Muscle layer of colon (tissue), 2 donors: ENCODE measurements at regions not wholly inside any gene's neighbourhood (a gene's known extent, or its start where the extent isn't known, plus 50 kb on each side); places are given as distances from the start of the nearest gene placed in this dataset.
A peak's percentile ranks its signal among the peaks of the same experiment; 100 is the strongest.

Experiments used
- H3K27ac ChIP-seq: one replicate; pipeline ENCODE4 v1.7.0; 2013; ENCODE audit warnings: low read depth, mild to moderate bottlenecking, low read length, moderate library complexity
- H3K27me3 ChIP-seq, 2 donors: one replicate each; pipeline ENCODE4 v1.7.0; 2013; ENCODE audit warnings: low read length in 2 of 2, mild to moderate bottlenecking in 2 of 2; ENCODE audit not compliant: insufficient read depth in 2 of 2, control insufficient read depth in 1 of 2
- H3K36me3 ChIP-seq: one replicate; pipeline ENCODE4 v1.7.0; 2013; ENCODE audit warnings: mild to moderate bottlenecking, low read length; ENCODE audit not compliant: insufficient read depth
- H3K4me1 ChIP-seq: one replicate; pipeline ENCODE4 v1.7.0; 2013; ENCODE audit warnings: mild to moderate bottlenecking, low read length; ENCODE audit not compliant: insufficient read depth
- H3K4me3 ChIP-seq, 2 donors: one replicate each; pipeline ENCODE4 v1.7.0; 2013; ENCODE audit warnings: low read length in 2 of 2, low read depth in 1 of 2, mild to moderate bottlenecking in 1 of 2, moderate library complexity in 1 of 2
- H3K9ac ChIP-seq: one replicate; pipeline ENCODE4 v1.7.0; 2013; ENCODE audit warnings: low read length
- H3K9me3 ChIP-seq: one replicate; pipeline ENCODE4 v1.7.0; 2013; ENCODE audit warnings: mild to moderate bottlenecking, low read length
- donor health status: abdominal sarcoma.
- donor health status: Adenocarcinoma of cecum.

DNA sequence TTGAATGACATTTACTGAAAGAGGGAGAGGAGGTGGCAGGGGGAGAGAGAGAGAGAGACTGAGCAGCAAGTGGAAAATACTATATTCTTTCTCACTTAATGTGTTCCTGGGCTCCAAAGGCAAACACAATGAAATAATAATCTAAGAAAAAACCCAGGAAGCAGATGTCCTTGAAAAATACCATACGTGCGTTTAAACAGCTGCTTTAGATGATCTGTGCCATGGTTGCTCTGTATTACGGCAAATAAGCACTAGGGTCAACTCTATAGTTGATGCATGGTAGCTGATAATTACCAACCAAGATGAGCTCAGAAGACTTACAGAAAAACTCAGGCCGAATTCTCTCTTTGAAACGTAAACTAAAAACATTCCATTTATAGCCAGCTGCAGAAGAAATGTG lies 410.3 kb upstream of the TBL1XR1 start:
- H3K4me1 ChIP-seq: peaks cover 43% of the 10 kb centered on the region
- H3K9ac ChIP-seq: no peak overlapping the region

DNA sequence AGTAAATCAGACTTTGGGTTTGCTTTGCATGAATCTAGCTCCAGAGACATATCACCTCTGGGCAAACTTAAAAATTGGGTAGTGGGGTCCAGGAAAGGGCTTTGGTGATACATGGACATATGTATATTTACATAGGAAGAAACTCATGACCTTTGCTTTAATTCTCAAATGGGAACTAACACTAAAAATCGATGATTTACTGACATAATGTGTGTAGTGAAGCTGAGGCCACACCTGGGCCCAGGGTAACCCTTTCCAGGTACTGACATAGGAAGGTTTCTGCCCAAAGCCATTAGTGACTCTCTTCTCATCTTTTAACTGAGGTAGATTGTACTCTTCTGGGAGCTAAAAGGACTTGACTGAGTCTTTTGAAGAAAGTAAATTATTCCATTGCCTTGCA lies 411.2 kb upstream of the TBL1XR1 start:
- no peak overlapping the region for H3K4me3 ChIP-seq

More for the DNA sequence above, 410.3 kb upstream of the TBL1XR1 start:
- Histone ChIP-seq H3K9me3 (no peaks in the 10 kb centered on the region), H3K27me3 (no peaks in the 10 kb centered on the region), H3K4me3 (no peak overlapping the region), H3K27ac (no peak overlapping the region), H3K36me3 (no peaks in the 10 kb centered on the region)

GRCh38 chr3:177609613-177610012 lies 412.3 kb upstream of the TBL1XR1 start:
- Histone ChIP-seq H3K9ac (no peak overlapping the region), H3K27me3 (no peaks in the 10 kb centered on the region), H3K9me3 (no peaks in the 10 kb centered on the region), H3K27ac (no peak overlapping the region), H3K4me3 (no peak overlapping the region), H3K4me1 (peaks cover 27% of the 10 kb centered on the region), H3K36me3 (no peaks in the 10 kb centered on the region)

More for the DNA sequence above, 411.2 kb upstream of the TBL1XR1 start:
- H3K4me1 ChIP-seq: peaks cover 35% of the 10 kb centered on the region
- no peaks in the 10 kb centered on the region for H3K9me3 ChIP-seq
- H3K9ac ChIP-seq: no peak overlapping the region
- no peaks in the 10 kb centered on the region for H3K27me3 ChIP-seq
- no peak overlapping the region for H3K27ac ChIP-seq
- no peaks in the 10 kb centered on the region for H3K36me3 ChIP-seq

GRCh38 chr3:177610262-177610661 lies 413.0 kb upstream of the TBL1XR1 start:
- Histone ChIP-seq H3K9ac (no peak overlapping the region), H3K4me3 (no peak overlapping the region), H3K36me3 (no peaks in the 10 kb centered on the region), H3K9me3 (no peaks in the 10 kb centered on the region), H3K4me1 (peaks cover 31% of the 10 kb centered on the region), H3K27me3 (no peaks in the 10 kb centered on the region), H3K27ac (no peak overlapping the region)

DNA sequence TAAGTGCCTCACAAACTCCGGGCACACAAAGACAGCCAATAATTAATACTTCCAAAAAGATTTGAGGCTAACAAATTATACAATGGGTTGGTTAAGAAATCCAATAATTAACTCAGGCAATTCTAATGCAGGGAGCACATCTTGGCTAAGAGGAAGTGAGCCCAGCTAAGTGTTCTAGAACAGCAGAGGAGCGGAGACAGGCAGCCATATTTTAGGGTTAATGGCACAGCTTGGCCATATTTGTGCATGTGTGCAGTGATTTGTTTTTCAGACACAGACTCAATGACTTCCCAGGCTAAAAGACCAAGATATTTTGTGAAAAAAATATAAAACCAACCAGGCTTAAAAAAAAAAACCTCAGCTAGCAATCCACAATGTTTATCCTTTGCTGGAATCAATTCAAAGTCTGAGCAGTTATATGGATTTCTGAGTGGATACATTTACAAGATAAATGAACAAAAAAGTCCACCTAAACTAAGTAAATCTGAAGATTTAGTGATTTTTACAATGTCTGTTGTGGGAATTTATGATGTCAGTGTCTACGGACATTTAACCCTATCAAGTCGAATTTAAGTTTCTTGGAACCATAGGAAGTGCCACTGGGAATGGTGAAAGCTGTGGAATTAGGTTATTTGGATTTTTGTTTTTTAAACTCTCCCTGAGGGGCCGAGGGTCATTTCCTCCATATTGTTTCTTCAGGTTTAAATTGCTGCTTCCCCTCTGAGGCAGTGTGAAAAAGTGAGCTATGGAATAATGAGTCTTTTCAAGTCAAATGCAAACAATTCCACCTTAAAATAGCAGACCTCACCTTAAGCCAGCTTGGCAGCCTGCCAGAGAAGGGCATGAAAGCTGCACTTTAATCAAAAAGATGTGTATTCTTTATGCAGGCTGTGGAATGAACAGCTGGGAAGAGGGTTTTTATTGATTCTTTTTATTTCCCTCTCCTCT lies 413.7 kb upstream of the TBL1XR1 start:
- Histone ChIP-seq H3K9ac (no peak overlapping the region), H3K36me3 (no peaks in the 10 kb centered on the region), H3K4me1 (peaks cover 35% of the 10 kb centered on the region), H3K27ac (no peak overlapping the region), H3K27me3 (no peaks in the 10 kb centered on the region), H3K4me3 (no peak overlapping the region), H3K9me3 (no peaks in the 10 kb centered on the region)

GRCh38 chr3:177611752-177612334 lies 414.6 kb upstream of the TBL1XR1 start:
- Histone ChIP-seq H3K9ac (no peak overlapping the region), H3K4me3 (no peak overlapping the region), H3K36me3 (no peaks in the 10 kb centered on the region), H3K4me1 (peaks cover 34% of the 10 kb centered on the region), H3K27ac (no peak overlapping the region), H3K27me3 (no peaks in the 10 kb centered on the region), H3K9me3 (no peaks in the 10 kb centered on the region)

DNA sequence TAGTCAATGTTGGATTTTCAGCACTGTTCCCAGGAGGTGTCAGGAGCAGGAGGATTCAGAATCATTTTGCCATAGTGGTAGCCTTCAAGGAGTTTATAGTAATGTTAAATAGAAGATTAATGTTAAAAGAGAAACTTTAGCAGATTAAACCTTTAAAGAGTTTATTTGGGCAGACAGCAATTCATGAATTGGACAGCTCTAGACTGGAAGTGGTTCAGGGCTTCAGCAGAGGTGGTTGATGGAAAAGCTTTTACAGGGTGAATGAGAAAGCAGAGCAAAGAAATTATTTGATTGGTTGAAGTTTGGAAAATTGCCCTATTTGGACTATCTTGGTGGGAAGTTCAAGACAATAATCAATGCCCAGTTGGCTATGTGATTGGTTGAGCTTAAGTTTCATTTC lies 416.6 kb upstream of the TBL1XR1 start:
- Histone ChIP-seq H3K9me3 (no peaks in the 10 kb centered on the region), H3K27ac (no peak overlapping the region), H3K9ac (no peak overlapping the region), H3K4me1 (peaks cover 27% of the 10 kb centered on the region), H3K27me3 (no peaks in the 10 kb centered on the region), H3K36me3 (no peaks in the 10 kb centered on the region), H3K4me3 (no peak overlapping the region)

DNA sequence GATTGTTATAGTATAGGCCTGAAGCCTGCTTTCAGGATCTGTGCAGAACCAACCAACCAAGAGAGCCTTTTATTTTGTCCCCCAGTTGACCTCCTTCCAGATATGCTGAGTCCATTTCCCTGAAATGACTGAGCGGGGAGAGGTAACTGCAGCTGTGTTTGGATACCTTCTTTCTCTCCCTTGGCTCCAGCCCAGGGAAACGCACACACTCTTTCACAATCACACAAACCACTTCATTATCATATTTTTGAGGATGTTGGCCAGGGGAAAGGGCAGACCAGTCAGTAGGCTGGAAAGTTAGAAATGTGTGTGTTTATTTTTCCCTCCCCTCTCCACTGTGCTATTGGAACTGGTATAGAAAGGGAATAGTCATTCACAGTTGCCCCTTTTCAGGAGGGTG lies 417.7 kb upstream of the TBL1XR1 start:
- Histone ChIP-seq H3K27me3 (no peaks in the 10 kb centered on the region), H3K27ac (no peak overlapping the region), H3K9ac (no peak overlapping the region), H3K4me3 (no peak overlapping the region), H3K4me1 (peaks cover 38% of the 10 kb centered on the region), H3K9me3 (no peaks in the 10 kb centered on the region), H3K36me3 (no peaks in the 10 kb centered on the region)

GRCh38 chr3:177618873-177619733 lies 421.8 kb upstream of the TBL1XR1 start:
- peak overlapping the region in 1 of 2 donors; percentile 8 for H3K4me3 ChIP-seq
- H3K9ac ChIP-seq: no peak overlapping the region
- H3K27me3 ChIP-seq: no peaks in the 10 kb centered on the region
- H3K36me3 ChIP-seq: no peaks in the 10 kb centered on the region
- no peaks in the 10 kb centered on the region for H3K9me3 ChIP-seq
- peak overlapping the region; percentile 74 for H3K27ac ChIP-seq
- H3K4me1 ChIP-seq: peaks cover 27% of the 10 kb centered on the region

DNA sequence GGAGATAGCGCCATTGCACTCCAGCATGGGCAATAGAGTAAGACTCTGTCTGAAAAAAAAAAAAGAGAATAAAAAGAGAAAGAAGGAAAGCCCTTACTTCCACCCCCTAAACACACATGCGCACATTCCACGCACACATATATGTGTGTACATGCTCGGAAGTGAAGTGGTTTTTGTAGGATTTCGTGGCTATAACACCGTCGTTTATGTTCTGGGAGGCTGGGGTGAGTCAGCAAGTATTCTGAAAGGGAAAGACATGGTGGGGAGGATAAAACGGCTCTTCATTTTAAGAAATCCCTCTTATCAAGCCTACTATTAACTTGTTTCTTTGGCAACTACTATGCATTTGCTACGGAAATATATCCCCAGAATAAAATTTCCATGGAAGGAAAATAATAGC lies 422.8 kb upstream of the TBL1XR1 start:
- H3K9me3 ChIP-seq: no peaks in the 10 kb centered on the region
- no peak overlapping the region for H3K27ac ChIP-seq
- H3K36me3 ChIP-seq: no peaks in the 10 kb centered on the region
- H3K4me1 ChIP-seq: peaks cover 24% of the 10 kb centered on the region
- H3K4me3 ChIP-seq: no peak overlapping the region
- H3K9ac ChIP-seq: no peak overlapping the region
- H3K27me3 ChIP-seq: no peaks in the 10 kb centered on the region

GRCh38 chr3:177622520-177622919 lies 425.2 kb upstream of the TBL1XR1 start:
- H3K9me3 ChIP-seq: no peaks in the 10 kb centered on the region
- no peaks in the 10 kb centered on the region for H3K27me3 ChIP-seq
- peaks cover 19% of the 10 kb centered on the region for H3K4me1 ChIP-seq
- H3K9ac ChIP-seq: no peak overlapping the region
- H3K27ac ChIP-seq: no peak overlapping the region
- H3K36me3 ChIP-seq: no peaks in the 10 kb centered on the region
- H3K4me3 ChIP-seq: no peak overlapping the region
